HG02870 (cell line): ENCODE measurements at regions not wholly inside any gene's neighbourhood (a gene's known extent, or its start where the extent isn't known, plus 50 kb on each side); places are given as distances from the start of the nearest gene placed in this dataset.
"Not testable (repeated sequence)": the region's sequence is repeated elsewhere in the genome, so short reads cannot be mapped to it uniquely, and the experiment has no call there.

Experiments used
- ATAC-seq: cut with Tn5 transposase; IDR thresholded peaks from one replicate; pipeline ENCODE4 v1.9.1; 2021; ENCODE audit warnings: mild to moderate bottlenecking, moderate library complexity; ENCODE audit not compliant: unreplicated experiment

DNA sequence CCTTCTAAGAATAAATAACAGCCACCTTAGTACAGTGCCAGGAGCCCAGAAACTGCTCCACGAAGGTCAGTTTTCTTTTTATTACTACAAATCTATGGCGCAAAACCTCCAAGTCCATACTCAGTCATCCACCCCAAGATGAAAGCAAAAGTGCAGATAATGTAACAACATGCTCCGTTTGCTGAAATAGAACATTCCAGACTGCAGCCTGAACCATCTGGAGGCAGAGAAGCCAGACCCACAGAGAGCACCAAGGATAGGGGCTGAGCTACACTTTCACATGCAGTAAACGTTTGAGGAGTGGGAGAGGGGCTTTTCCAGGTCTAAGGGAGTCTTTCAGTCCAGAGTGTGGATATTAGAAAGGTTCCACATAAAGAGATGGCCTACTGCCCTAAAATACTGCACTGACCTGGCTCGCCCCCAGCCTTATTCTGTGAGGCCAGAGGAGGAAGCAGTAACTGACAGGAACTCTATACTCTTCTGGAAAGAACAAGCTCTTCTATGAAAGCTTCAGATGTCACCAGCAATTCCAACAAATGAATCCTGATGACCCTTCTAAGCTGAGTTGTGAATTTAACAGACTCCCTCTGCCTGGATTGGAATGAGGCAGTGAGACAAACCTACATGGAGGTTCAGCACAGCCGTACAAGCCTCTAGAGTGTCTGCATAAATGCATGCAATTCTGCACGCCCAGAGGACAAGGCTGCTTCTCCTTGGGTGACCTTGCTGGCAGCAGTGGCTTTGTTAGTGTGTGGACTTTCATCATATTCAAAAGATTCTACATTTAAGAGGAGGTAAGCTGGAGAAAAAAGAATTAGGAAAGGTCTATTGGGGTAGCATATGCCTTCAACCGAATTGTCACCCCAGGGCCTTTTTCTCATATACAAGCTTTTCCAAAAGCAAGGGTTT, 153.9 kb upstream of the EGLN3 start:
- no peak for ATAC-seq

DNA sequence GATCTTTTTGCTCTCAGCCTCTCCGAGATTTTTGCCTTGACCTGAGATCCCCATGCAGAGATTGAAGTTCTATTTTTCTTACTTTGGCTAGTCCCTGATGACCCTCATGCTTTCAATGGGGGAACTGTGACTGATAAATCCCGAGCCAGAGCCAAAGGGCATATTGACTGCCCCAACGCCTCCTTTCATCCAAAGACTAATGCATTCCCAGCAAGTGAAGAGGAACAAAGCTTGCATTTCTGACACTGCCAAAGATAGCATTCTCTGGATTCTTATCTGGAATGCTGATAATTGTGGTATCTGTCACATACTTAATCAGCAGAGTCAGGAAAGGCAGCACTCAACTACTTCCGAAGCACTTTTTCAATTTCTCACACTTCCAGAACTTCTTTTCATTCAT, 152.3 kb upstream of the EGLN3 start:
- ATAC-seq: no peak

DNA sequence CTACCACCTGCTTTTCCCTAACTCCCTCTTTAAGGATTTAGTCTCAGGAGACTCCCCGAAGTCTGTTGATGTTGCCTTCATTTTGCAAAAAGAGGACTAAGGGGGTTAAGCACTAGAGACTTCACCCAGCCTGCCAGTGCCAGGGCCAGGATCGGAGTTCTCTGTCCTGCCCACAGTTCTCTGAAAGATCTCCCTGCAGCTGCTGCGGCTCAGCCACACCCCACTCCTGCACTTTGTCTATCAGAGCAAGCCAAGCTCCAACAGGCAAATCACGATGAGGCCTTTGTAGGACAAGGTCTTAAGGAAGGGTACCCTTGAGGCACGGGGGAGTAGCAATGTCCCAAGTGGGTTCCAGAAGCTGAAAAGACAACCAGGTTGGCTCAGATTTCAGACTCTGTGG, 148.8 kb upstream of the EGLN3 start:
- no peak for ATAC-seq

DNA sequence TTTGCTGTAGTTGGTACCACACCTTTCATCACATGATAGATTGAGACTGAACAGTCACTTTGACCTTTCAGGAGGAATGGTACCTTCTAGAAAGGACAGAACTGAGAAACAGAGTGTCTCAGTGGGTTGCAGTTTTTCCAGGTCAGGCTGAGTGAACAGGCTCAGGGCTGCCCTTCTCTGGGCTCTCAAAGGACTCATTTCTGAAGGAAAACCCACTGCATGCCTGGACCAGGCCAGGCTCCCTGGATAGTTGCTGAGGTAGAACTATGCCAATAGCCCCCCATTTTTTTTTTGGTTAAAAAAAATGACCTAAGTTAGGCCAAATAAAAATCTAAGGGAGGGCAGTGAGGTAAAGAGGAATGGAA, 148.1 kb upstream of the EGLN3 start:
- no peak for ATAC-seq

DNA sequence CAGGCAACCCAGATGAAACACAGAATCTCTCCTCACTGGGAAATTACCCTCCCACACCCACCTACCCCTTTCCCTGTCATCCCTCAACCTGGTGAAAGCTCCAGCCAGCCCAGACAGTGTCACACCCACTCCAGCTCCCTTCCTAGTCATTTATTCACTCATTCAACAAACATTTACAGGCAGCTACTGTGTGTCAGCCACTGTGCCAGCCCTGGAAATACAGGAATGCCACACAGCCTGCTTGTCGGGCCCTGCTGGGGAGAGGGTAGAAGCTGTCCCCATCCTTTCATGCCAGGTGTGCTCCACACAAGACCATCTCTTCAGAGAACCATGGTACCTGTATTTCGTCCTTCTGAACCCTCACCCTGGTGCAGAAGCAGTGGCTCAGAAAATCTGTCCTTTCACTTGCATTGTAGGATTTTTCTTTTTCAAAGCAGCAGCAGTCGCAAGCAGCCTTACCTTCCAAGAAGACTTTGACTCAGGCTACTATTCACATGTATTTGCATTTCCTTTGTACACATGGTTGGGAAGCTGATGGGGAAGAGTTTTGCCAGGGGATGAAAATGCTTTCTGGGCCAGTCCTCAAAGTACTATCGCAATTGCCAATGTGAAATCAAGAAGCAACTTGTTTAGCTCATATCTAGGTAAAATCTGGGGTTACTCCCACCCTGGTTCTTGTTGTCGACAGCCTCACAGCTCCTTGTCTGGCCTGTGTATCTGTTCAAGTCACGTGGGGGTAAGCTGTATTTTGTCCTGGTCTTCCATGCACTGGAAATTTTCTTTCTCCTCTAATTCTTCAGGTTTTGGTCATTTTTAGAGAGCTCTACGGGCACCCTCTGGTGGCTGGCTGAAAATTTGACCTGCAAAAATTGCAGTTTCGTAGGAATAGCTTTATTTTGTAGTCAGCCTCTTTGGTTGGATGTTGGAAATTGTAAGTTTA, 147.4 kb upstream of the EGLN3 start:
- ATAC-seq: no peak

DNA sequence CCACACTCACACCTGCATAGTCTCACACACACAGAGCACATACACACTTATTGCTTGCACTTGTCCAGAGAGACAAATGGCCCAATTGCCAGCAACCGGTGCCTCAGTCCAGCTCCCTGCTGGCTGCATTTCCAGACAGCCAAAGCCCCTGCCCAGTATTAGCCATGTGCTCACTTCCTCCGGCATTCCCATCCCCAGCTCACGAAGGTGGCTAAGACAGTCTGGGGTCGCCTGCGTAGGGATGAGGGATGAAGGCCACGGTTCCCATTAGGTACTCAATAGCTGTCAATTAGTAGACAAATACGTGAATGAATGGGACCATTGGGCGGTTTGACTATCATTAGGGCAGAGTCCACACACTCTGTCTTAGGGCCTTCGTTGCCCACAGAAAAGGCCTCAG, 146.8 kb upstream of the EGLN3 start:
- ATAC-seq: no peak

DNA sequence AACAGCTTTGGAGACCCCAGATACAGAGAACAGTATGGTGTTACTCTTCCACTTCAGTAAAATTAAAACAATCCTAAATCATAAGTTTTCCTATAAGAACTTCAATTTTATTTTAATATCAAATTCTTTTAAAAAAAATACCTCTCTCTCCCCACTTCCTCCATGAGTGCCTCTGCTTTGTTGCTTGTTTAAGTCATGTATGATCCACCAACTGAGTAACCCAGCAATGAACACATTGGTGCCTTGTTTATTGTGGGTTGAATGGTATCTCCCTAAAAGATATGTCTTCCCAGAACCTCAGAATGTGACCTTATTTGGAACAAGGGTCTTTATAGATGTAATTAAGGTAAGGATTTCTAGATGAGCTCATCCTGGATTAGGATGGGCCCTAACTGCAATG, 143.5 kb upstream of the EGLN3 start:
- no peak for ATAC-seq

DNA sequence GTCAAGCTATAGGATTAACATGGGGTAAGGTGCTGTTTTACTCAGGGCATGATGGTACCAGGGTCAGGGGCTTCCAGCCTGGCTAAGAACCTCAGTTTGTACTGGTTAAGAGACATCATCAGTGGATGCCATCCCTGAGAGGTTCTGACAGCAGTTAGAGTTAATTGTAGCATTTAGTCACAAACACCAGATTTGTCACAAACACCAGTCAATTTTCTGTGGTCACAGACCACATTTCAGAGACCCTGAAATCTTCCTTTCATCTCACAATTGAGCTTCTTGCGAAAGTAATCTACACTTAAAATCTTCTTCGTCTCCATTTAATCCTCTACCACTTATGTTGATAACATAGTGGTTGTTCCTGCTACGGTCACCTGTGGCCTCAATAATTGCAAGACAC, 143.0 kb upstream of the EGLN3 start:
- no peak for ATAC-seq

DNA sequence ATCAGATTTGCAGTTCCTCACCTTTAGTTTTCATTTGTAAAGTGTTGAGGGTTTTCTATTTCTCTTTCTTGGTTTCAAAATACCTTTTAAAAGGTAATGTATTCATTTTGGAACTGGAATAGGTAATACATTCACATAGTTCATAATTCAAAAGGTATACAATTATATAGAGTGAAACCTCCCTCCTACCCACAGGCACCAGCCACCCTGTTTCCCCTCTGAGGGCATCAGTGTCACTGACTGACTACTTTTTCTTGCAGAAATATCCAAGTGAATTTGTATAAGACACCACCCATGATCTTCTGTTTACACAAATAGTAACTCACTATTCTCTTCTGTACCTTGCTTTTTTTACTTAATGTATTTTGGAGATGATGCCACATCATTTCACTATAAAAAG, 139.6 kb upstream of the EGLN3 start:
- ATAC-seq: no peak

DNA sequence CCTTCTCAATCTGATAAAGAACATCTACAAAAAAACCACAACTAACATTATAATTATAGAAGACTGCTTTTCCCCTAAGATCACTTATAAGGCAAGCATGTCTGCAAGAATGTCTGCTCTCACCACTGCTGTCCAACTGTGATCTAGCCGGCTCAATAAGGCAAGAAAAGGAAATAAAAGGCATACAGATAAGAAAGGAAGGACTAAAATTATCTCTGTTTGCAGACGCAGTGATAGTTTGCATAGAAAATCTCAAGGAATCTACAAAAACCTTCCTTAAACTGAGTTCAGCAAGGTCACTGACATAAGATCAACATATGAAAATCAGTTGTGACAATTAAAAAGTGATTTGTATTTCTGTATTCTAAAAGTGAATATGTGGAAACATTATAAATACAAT, 138.0 kb upstream of the EGLN3 start:
- no peak for ATAC-seq

DNA sequence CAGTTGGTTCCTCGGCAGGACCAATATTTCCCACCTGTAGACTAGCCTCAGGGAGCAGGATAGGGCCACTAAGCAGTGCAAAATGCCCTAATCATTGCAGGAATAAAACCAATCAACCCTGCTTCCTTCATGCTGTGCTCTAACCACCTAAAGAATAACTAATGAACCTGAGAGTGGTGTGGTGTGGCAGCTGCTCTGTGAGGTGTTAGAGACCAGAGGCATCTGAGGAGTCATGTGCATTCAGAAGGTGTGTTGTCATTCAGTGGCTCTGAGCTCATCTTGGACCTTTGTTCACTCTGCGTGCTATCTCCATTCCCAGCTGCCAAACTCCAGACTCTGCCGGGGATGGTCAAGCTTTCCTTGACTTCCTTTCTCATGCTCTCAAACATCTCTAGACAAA, 136.7 kb upstream of the EGLN3 start:
- ATAC-seq: no peak

DNA sequence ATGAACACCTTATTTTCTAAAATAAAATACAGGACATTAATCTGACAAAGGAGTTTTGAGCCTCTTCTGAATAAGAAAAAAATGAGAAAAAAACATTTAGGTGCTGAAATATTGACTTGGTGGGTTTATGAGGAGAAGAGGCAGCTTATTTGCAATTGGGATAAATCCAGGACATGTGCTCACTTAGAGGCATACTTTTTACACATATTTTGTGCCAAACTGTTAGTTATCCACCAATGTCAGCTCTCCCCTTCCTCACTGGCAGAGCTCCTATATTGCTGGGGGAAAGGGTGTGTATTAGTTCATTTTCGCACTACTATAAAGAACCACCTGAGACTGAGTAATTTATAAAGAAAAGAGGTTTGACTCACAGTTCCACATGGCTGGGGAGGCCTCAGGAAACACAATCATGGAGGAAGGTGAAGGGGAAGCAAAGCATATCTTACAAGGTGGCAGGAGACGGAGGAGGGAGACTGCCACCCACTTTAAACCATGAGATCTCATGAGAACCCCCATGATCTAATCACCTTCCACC, 135.4 kb upstream of the EGLN3 start:
- ATAC-seq: no peak

DNA sequence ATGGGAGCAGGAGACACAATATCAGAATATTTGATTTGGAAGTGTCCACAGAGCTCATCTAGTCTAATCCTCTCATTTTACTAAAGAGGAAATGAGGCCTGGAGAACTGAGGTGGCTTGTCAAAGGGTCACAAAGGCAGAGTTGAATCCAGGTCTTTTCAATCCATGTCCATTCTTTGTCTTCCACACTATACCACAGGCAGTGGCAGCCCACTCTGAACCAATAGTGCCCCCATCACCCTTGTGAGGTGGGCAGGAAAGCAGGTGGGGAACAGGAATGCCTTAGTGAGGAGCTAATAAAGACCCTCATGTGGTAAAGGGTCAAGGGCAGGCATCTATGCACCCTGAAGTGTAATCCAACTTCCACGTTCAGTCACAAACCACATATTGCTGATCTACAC, 134.8 kb upstream of the EGLN3 start:
- ATAC-seq: no peak

DNA sequence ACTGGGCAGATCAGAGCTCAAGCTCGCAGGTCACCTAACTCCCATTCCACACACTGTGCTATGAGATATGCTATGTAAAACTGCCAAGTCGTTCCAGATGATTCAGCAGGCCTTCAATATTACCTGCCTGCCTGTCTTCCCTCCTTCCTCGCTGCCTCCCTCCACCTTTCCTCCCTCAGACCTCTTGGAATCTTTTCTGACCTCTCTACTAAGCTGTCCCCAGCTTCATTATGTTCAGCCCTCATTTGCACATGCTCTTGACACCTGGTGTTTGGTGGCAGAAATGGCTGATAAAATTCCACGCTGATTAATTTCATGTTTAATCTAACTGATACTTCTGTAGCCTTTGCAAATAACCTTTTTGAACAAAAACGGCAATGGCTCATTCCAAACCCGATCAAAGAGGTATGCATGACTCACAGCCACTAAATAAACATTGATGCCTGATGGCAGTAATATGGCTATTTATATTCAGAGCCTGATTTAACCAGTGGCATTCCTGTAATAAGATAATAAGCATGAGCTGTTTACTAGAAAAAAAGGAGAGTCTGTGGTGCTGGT, 130.8 kb upstream of the EGLN3 start:
- ATAC-seq: no peak

DNA sequence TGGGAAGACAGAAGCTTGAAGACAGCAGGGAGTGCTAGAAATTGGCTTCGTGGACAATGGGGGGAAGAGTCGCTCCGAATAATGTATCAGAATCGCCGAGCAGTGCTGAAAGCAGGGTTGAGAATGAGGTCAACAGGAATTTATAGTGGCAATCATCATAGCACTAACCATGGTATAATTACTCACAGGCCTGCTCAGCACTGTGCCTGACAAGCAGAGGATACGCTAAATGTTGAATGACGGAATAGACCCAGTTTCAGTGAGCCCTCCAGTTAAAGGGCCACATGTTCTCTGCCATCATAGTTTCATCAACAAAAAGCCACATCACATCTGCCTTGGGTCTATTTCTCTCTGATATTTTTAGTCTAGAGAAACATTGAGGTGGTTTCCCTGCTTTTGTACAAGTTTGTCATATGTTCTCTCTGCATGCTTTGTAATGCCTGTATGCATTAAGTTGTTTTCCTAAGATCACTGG, 130.3 kb upstream of the EGLN3 start:
- no peak for ATAC-seq

DNA sequence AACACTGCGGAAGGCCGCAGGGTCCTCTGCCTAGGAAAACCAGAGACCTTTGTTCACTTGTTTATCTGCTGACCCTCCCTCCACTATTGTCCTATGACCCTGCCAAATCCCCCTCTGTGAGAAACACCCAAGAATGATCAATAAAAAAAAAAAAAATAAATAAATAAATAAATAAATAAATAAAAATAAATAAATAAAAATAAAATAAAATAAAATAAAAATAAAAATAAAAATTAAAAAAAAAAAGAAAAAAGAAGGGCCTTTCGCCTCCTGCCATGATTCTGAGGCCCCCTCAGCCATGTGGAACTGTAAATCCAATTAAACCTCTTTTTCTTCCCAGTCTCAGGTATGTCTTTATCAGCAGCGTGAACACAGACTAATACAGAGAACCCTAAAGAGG, 128.8 kb upstream of the EGLN3 start:
- ATAC-seq: not testable (repeated sequence)

DNA sequence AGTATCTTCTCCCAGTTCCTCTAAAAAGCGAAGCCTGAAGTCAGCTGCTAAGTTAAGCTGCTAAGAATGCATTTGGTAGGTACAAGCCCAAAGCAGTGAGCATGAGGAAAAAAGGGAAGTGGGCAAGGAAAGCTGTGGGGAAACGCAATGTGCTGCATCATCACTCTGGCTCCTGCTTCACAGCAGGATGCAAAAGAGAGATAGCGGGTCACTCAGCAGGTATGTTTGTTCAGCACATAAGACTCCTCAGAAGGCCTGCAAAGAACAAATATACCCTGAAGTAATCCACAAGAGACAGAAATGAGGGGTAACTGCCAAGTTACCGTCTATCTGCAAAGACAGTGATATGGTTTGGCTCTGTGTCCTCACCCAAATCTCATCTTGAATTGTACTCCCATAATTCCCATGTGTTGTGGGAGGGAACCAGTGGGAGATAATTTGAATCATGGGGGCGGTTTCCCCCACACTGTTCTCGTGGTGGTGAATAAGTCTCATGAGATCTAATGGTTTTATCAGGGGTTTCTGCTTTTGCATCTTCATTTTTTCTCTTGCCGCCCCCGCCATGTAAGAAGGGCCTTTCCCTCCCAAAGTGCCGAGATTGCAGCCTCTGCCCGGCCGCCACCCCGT, 127.4 kb upstream of the EGLN3 start:
- ATAC-seq: no peak

DNA sequence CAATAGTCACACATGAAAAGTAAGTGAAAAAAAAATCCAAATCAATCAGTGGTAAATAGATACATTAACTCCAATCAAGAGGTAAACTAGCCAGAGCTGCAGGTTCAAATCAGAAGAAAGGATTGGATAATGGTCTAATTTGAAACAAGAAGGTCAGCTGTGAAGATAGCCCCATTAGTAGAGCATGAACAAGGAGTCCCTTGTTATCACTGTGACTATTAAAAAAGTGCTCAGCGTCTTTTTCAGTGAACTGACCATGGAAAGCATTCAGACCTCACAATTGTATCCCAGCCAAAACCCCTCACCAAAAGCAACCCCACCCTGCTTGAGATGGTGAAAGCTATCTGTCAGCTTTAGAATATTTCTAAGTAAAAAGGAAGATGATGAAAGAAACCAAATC, 125.0 kb upstream of the EGLN3 start:
- no peak for ATAC-seq

DNA sequence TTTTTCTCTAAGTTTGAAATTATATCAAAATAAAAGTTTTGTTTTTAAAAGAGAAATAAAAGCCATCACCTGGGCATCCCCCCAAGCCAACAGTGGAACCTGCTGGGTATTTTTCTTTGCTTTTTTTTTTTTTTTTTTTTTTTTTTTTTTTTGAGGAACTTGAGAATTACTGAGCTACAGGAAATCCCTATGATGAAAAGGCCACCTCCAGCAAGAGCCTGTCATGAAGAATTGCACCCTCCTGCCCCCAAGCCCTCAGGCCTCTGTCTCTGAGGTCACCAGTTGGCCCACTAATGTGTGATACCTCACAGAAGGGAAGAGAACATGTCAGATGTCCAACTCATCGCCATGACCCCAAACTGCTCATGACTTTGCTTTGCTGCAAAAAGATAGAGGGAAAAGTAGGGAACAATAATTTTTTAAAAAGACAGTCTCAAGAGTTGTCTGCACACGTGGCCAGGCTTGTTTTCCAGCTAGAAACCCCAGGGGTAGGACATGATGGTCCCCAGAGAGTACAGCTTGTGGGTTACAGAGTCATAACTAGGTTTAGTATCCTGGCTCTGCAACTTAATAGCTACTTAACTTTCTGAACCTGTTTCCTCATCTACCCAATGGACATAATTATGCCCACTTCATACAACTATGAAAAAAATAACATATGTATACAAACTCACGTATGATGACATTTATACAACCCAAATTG, 124.3 kb upstream of the EGLN3 start:
- ATAC-seq: no peak

DNA sequence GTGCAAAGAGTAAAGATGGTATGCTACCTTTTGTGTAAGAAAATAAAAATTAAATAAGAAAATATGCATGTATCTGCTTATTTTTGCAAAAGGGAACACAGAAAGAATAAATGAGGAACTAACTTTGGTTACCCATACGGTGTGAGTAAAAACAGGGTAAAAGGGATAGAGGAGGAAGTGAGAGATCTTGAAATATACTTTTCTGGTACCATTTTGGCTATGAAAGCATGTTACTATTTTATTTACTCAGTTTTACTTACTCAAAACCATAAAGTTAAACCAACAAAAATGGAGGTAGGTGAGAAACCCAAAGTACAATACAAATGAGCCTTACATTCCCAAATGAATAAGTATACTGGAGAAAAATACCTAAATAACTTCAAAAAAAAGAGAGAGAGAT, 122.0 kb upstream of the EGLN3 start:
- peak; percentile 57 for ATAC-seq
